Neural progenitor cell (in vitro differentiated cells): ENCODE measurements at regions not wholly inside any gene's neighbourhood (a gene's known extent, or its start where the extent isn't known, plus 50 kb on each side); places are given as distances from the start of the nearest gene placed in this dataset.

Source experiments
- EZH2 ChIP-seq: fragments of 200-600 bp; sonication (generic); IDR thresholded peaks from 2 replicates; pipeline ENCODE4 v1.6.1; 2017; ENCODE audit warnings: antibody characterized with exemption, mild to moderate bottlenecking, moderate library complexity
- EZH2phosphoT487 ChIP-seq: fragments of 200-600 bp; sonication (generic); IDR thresholded peaks from 2 replicates; pipeline ENCODE4 v1.6.1; 2017; ENCODE audit warnings: antibody characterized with exemption
- TF ChIP-seq, protein P1 (sequence below): fragments of 200-600 bp; sonication (generic); IDR thresholded peaks from 2 replicates; pipeline ENCODE4 v1.5.1; 2017; ENCODE audit warnings: antibody characterized with exemption, mild to moderate bottlenecking

DNA sequence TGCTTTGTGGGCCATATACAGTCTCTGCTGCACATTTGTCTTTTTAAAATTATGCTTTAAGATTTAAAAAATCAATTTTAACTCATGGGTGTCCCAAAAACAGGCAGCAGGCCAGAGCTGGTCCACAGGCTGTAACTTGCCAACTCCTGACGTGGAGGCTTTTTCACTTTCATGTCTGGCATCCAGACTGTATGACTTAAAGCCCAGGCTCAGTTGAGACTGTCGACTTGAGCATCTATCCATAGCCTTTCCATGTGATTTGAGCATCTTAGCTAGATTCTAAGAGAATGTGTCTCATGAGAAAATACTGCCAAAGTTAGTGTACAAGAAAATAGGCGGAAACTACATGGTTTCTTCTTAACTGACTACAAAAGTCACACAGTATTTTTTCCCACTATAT is 559.0 kb upstream of the TUSC1 start:
- TF ChIP-seq, protein P1, sequence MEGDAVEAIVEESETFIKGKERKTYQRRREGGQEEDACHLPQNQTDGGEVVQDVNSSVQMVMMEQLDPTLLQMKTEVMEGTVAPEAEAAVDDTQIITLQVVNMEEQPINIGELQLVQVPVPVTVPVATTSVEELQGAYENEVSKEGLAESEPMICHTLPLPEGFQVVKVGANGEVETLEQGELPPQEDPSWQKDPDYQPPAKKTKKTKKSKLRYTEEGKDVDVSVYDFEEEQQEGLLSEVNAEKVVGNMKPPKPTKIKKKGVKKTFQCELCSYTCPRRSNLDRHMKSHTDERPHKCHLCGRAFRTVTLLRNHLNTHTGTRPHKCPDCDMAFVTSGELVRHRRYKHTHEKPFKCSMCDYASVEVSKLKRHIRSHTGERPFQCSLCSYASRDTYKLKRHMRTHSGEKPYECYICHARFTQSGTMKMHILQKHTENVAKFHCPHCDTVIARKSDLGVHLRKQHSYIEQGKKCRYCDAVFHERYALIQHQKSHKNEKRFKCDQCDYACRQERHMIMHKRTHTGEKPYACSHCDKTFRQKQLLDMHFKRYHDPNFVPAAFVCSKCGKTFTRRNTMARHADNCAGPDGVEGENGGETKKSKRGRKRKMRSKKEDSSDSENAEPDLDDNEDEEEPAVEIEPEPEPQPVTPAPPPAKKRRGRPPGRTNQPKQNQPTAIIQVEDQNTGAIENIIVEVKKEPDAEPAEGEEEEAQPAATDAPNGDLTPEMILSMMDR, result no peak
- TF ChIP-seq EZH2 (no peak), EZH2phosphoT487 (no peak)
